ENCODE measurements at regions not wholly inside any gene's neighbourhood (a gene's known extent, or its start where the extent isn't known, plus 50 kb on each side); places are given as distances from the start of the nearest gene placed in this dataset.

DNA sequence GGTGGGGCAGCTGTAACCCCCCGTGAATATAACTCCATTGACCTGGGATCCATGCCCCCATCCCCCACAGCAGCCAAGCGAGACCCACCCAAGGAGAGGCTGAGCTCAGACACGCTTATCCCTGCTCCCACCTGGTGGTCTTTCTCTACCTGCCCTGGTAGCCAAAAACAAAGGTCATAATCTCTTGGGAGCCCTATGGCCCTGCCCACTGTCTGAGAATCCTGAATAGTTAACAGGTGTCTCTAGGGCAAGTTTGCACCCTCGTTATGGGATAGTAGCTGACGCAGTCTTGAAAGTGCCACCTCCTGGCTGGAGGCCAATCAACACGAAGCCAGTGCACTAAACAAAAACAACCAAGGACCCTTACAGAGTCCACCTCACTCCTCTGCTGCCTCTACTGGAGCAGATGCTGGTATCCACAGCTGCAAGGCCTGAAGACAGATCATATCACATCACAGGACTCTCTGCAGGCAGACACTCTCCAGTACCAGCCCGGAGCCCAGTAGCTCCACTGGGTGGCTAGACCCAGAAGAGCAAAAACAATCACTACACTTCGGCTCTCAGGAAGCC, 134.3 kb upstream of the C1orf174 start:
- no peak for DNase-seq (ENCODE audit: low read depth)
- no peak overlapping the region for H3K4me3 ChIP-seq (ENCODE audit: low read depth, low read length)
- TF ChIP-seq, protein P1, sequence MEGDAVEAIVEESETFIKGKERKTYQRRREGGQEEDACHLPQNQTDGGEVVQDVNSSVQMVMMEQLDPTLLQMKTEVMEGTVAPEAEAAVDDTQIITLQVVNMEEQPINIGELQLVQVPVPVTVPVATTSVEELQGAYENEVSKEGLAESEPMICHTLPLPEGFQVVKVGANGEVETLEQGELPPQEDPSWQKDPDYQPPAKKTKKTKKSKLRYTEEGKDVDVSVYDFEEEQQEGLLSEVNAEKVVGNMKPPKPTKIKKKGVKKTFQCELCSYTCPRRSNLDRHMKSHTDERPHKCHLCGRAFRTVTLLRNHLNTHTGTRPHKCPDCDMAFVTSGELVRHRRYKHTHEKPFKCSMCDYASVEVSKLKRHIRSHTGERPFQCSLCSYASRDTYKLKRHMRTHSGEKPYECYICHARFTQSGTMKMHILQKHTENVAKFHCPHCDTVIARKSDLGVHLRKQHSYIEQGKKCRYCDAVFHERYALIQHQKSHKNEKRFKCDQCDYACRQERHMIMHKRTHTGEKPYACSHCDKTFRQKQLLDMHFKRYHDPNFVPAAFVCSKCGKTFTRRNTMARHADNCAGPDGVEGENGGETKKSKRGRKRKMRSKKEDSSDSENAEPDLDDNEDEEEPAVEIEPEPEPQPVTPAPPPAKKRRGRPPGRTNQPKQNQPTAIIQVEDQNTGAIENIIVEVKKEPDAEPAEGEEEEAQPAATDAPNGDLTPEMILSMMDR (IDR thresholded peaks at IDR 0.05; ENCODE audit: insufficient read depth, low read depth, low read length, missing control alignments) = no peak

DNA sequence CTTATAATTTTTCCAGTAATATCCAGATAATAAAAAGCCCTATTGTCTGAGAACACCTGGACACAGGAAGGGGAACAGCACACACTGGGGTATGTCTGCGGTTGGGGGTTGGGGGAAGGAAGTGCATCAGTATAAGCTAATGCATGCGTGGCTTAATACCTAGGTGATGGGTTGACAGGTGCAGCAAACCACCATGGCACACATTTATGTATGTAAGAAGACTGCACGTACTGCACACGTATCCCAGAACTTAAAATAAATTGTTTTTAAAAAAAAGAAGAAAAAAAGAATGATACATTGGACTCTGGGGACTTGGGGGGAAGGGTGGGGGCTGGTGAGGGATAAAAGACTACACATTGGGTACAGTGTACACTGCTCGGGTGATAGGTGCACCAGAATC, 144.9 kb upstream of the C1orf174 start:
- H3K4me3 ChIP-seq (ENCODE audit: low read depth, low read length) = no peak overlapping the region
- no peak for DNase-seq (ENCODE audit: low read depth)
- TF ChIP-seq, protein P1 (IDR thresholded peaks at IDR 0.05; ENCODE audit: insufficient read depth, low read depth, low read length, missing control alignments) = no peak

DNA sequence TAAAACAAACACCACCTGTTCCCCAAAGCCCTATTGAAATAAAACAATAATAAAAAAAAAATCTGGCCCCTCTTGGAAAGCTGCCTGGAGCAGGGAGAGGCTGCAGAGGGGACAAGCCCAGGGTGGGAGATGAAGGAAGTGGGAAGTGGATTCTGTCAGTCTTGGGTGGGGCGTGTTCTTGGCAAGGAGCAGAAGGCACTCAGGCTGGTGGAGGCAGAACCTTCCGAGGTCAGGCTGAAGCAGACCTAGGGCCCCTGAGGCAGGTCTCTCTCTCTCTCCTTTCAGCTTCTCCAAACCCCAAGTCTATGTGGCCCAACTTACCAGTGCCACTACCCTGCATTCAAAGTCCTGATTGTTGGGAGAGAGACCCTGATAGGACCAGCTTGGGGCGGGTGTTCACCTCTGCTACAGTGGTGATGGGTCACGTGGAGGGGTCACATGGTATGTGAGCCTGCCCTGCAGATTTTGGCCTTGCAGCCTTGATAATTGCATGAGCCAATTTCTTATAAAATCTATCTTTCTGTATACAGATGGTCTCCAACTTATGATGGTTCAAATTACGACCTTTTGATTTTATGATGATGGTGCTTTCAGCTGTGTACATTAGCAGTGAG, 145.4 kb upstream of the C1orf174 start:
- no peak for DNase-seq (ENCODE audit: low read depth)
- no peak overlapping the region for H3K4me3 ChIP-seq (ENCODE audit: low read depth, low read length)
- TF ChIP-seq, protein P1 (IDR thresholded peaks at IDR 0.05; ENCODE audit: insufficient read depth, low read depth, low read length, missing control alignments) = no peak

DNA sequence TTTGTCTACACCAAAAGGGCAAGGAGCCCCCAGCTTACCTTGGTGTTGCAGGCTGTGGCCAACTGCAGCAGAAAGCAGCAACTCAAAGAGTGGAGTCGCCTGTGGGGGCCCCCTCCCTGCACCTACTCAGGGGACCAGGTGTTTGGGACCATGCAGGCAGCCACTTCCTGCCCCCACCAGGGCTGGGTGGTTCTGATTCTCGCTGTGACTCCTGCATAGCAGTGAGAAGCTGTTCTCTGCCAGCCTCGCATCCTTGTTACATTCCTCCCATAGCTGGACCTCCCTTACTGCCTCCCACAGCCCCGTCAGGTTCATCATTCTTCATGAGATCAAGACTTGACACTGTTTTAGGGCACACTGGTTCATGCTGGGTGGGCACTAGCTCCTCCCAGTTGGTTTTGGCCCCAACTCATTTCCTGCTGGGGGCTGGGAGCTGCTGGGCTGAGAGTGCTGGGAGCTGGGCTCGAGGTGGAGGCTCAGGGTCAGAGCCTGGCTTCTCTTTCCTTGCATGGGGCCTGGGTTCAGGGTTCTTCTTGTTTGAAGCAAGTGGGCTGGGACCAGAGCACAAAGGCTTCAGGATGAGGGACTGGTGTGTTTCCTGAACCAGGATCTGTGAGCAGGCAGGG, 146.9 kb upstream of the C1orf174 start:
- H3K4me3 ChIP-seq (ENCODE audit: low read depth, low read length) = no peak overlapping the region
- no peak for DNase-seq (ENCODE audit: low read depth)
- TF ChIP-seq, protein P1 (IDR thresholded peaks at IDR 0.05; ENCODE audit: insufficient read depth, low read depth, low read length, missing control alignments) = no peak

DNA sequence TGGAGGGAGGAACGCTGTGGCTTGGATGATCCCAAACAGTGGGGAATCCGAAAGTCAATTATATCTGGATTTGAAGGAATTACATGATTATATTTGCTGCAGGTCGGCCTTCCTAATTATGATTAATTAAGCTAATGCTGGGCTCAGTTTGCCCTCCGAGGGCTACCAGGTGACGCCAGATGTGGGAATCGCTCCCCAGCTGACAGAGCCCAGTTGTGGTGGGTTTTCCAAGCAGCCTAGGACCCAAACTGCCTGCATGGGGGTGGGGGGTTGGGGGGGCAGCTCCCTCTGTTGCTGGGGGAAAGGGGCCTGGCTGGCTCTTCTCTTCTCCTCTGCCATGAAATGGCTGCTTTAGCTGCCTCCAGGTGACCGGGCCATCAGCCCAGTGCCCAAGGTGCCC, 147.6 kb upstream of the C1orf174 start:
- TF ChIP-seq, protein P1 (IDR thresholded peaks at IDR 0.05; ENCODE audit: insufficient read depth, low read depth, low read length, missing control alignments) = no peak
- no peak for DNase-seq (ENCODE audit: low read depth)
- H3K4me3 ChIP-seq (ENCODE audit: low read depth, low read length) = no peak overlapping the region

DNA sequence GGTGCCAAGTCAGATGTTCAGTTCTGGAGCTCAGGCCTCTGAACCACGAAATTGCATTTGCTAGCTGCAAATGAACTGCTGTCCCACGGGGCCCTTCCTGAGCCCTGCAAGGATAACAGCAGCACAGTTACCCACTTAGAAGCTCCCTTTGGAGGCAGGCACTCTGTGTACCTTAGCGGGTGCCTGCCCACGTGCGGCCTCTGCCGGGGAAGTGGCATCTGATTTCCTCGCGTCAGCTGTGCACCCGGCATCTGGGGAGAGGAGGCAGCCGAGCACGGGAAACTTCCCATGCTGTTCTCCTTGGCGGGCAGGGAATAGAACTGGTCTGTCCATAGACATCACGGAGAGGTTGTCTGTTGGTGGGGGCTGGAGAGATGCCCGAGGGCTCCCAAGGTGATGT, 148.0 kb upstream of the C1orf174 start:
- TF ChIP-seq, protein P1 (IDR thresholded peaks at IDR 0.05; ENCODE audit: insufficient read depth, low read depth, low read length, missing control alignments) = no peak
- H3K4me3 ChIP-seq (ENCODE audit: low read depth, low read length) = no peak overlapping the region
- DNase-seq (ENCODE audit: low read depth) = no peak

Data from GM12865 (cell line).